Smooth muscle cell (in vitro differentiated cells): ENCODE measurements at regions not wholly inside any gene's neighbourhood (a gene's known extent, or its start where the extent isn't known, plus 50 kb on each side); places are given as distances from the start of the nearest gene placed in this dataset.
"Not testable (repeated sequence)": the region's sequence is repeated elsewhere in the genome, so short reads cannot be mapped to it uniquely, and the experiment has no call there.

ENCODE experiments used
- DNase-seq: peaks from one replicate; lab custom pipeline; 2025; ENCODE audit not compliant: unreplicated experiment; lab: John Stamatoyannopoulos, UW
- H2AFZ ChIP-seq: fragments of 200-600 bp; sonication (generic); 2 replicates; pipeline ENCODE4 v1.6.0; 2016; ENCODE audit warnings: antibody characterized with exemption, low read depth, mild to moderate bottlenecking
- H3F3A ChIP-seq: fragments of 200-600 bp; sonication (generic); 2 replicates; pipeline ENCODE4 v1.6.0; 2017; ENCODE audit warnings: antibody characterized with exemption, low read depth
- H3K27ac ChIP-seq: fragments of 200-600 bp; sonication (generic); 2 replicates; pipeline ENCODE4 v1.5.1; 2016; ENCODE audit warnings: low read depth, mild to moderate bottlenecking
- H3K27me3 ChIP-seq: fragments of 200-600 bp; sonication (generic); 2 replicates; pipeline ENCODE4 v1.6.1; 2016; ENCODE audit warnings: low read depth, mild to moderate bottlenecking
- H3K36me3 ChIP-seq: fragments of 200-600 bp; sonication (generic); 2 replicates; pipeline ENCODE4 v1.5.1; 2016; ENCODE audit warnings: low read depth
- H3K4me1 ChIP-seq: fragments of 200-600 bp; sonication (generic); 2 replicates; pipeline ENCODE4 v1.5.1; 2016; ENCODE audit warnings: low read depth
- H3K4me2 ChIP-seq: fragments of 200-600 bp; sonication (generic); 2 replicates; pipeline ENCODE4 v1.6.0; 2016; ENCODE audit warnings: mild to moderate bottlenecking
- H3K4me3 ChIP-seq: fragments of 200-600 bp; sonication (generic); 2 replicates; pipeline ENCODE4 v1.5.1; 2016; ENCODE audit warnings: mild to moderate bottlenecking
- H3K79me2 ChIP-seq: fragments of 200-600 bp; sonication (generic); 2 replicates; pipeline ENCODE4 v1.6.0; 2016; ENCODE audit warnings: low read depth, mild to moderate bottlenecking
- H3K9ac ChIP-seq: fragments of 200-600 bp; sonication (generic); 2 replicates; pipeline ENCODE4 v1.6.0; 2016; ENCODE audit warnings: low read depth
- H3K9me3 ChIP-seq: fragments of 200-600 bp; sonication (generic); replicated peaks from 2 replicates; pipeline ENCODE4 v1.5.1; 2016; ENCODE audit warnings: low read depth
- H4K20me1 ChIP-seq: fragments of 200-600 bp; sonication (generic); 2 replicates; pipeline ENCODE4 v1.6.0; 2016; ENCODE audit warnings: low read depth
- WGBS: methylation state at CpG from one replicate; pipeline ENCODE4 v1.1.7; 2016; ENCODE audit warnings: low lambda C conversion rate; 5-methylcytosine and 5-hydroxymethylcytosine counted together
- TF ChIP-seq, protein P1 (sequence below): fragments of 200-600 bp; sonication (generic); IDR thresholded peaks from 2 replicates; pipeline ENCODE4 v1.5.1; 2017; ENCODE audit warnings: borderline replicate concordance, mild to moderate bottlenecking, antibody characterized with exemption; ENCODE audit not compliant: insufficient read depth, poor library complexity, severe bottlenecking

DNA sequence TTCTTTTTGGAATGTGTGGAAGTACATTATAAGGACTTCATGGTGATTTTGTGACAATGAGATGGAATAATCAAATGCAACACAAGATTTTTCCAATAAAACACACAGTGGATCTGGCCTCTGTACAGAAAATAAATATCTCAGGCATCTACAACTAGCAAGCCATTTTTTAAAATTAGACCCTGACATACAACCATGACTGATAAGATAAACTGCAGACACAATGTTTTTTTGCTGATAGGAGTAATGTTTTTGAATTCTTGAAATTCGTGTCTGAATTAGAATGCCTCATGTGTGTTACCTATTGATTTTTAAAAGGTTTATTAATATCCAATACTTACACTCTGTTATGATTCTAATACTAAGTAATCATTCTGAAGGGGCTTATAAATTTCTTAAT is 328.1 kb downstream of the HGF start:
- TF ChIP-seq, protein P1, sequence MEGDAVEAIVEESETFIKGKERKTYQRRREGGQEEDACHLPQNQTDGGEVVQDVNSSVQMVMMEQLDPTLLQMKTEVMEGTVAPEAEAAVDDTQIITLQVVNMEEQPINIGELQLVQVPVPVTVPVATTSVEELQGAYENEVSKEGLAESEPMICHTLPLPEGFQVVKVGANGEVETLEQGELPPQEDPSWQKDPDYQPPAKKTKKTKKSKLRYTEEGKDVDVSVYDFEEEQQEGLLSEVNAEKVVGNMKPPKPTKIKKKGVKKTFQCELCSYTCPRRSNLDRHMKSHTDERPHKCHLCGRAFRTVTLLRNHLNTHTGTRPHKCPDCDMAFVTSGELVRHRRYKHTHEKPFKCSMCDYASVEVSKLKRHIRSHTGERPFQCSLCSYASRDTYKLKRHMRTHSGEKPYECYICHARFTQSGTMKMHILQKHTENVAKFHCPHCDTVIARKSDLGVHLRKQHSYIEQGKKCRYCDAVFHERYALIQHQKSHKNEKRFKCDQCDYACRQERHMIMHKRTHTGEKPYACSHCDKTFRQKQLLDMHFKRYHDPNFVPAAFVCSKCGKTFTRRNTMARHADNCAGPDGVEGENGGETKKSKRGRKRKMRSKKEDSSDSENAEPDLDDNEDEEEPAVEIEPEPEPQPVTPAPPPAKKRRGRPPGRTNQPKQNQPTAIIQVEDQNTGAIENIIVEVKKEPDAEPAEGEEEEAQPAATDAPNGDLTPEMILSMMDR, result no peak
- Histone ChIP-seq H3K79me2 (no peaks in the 10 kb centered on the region), H3K36me3 (no peaks in the 10 kb centered on the region), H3K9me3 (no peaks in the 10 kb centered on the region), H3K27ac (no peak overlapping the region), H3K27me3 (no peaks in the 10 kb centered on the region), H3K4me3 (no peak overlapping the region), H3K4me1 (no peaks in the 10 kb centered on the region), H3F3A (no peaks in the 10 kb centered on the region), H2AFZ (no peak overlapping the region), H3K9ac (no peak overlapping the region), H4K20me1 (no peaks in the 10 kb centered on the region), H3K4me2 (no peak overlapping the region)
- no peak for DNase-seq
- 79% methylated on average over 1 of the region's 1 CpG for WGBS

DNA sequence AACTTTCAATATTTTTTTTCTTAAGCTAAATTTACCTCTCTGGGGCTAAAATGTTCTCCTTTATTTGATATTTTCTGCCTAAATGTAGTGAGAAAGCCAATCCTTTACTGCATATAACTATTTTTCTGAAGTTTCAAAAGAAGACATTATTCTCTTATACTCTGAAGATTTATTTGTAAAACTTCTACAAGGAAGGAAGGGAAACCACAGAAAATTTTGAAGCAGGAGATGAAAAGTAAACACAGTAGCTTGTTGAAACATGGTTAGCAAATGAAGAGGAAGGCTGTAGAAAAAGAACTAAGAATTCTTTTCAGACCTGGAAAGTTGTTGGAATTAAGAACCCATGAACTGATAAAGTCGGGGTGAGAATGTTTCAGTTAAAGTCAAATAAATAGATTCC is 330.3 kb downstream of the HGF start:
- Histone ChIP-seq H4K20me1 (no peaks in the 10 kb centered on the region), H3F3A (no peaks in the 10 kb centered on the region), H3K36me3 (no peaks in the 10 kb centered on the region), H3K9me3 (no peaks in the 10 kb centered on the region), H3K27ac (no peak overlapping the region), H3K4me3 (no peak overlapping the region), H3K4me1 (no peaks in the 10 kb centered on the region), H3K27me3 (no peaks in the 10 kb centered on the region), H2AFZ (peak overlapping the region; percentile 20), H3K9ac (no peak overlapping the region), H3K4me2 (peak overlapping the region; percentile 8), H3K79me2 (no peaks in the 10 kb centered on the region)
- TF ChIP-seq, protein P1, result no peak
- no peak for DNase-seq
- 56% methylated on average over 1 of the region's 1 CpG for WGBS

DNA sequence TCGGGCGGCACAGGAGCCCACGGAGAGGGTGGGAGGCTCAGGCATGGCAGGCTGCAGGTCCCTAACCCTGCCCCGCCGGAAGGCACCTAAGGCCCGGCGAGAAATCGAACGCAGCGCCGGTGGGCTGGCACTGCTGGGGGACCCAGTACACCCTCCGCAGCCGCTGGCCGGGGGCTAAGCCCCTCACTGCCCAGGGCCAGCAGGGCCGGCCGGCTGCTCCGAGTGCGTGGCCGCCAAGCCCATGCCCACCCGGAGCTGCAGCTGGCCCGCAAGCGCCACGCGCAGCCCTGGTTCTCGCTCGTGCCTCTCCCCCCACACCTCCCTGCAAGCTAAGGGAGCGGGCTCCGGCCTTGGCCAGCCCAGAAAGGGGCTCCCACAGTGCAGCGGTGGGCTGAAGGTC is 332.7 kb downstream of the HGF start:
- not testable (repeated sequence) for H3K4me3 ChIP-seq, H3K9me3 ChIP-seq, H4K20me1 ChIP-seq, DNase-seq, H3K36me3 ChIP-seq, H3F3A ChIP-seq, H3K4me1 ChIP-seq, H3K27me3 ChIP-seq, H3K79me2 ChIP-seq, H2AFZ ChIP-seq, H3K9ac ChIP-seq, H3K27ac ChIP-seq, H3K4me2 ChIP-seq
- WGBS, result 93% methylated on average over 29 of the region's 29 CpGs

DNA sequence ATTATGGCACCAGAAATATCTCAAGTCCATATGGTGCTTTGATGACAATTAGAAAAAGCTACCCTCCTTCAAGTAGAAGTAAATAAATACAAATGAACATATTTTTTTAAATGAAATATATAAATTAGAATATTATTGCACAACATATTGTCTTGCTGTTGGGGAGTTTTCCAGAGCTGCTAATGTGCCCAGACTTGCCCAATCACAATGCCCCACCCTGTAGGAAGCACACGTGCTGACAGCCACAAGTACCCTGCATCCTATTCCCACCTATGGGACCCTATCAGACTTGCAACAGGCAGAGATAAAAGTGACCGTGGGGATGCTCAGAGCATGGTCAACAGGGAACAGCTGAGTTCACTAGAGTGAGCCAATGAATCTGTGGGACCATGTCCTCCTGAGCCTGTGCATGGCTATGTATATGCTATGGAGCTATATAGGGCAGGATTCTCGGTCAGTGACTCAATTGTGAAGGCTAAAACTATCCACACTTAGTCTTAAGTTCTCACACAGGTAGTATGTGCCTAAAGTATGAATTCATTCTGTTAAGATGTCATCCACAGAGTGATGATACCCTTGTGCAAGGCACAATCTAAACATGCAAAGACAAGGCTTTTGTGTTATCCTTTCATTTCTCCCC is 336.0 kb downstream of the HGF start:
- Histone ChIP-seq H2AFZ (no peak overlapping the region), H3K4me3 (no peak overlapping the region), H3K4me1 (no peaks in the 10 kb centered on the region), H4K20me1 (no peaks in the 10 kb centered on the region), H3K27ac (no peak overlapping the region), H3K79me2 (no peaks in the 10 kb centered on the region), H3K4me2 (no peak overlapping the region), H3K27me3 (no peaks in the 10 kb centered on the region), H3F3A (no peaks in the 10 kb centered on the region), H3K9ac (no peak overlapping the region), H3K36me3 (no peaks in the 10 kb centered on the region), H3K9me3 (no peaks in the 10 kb centered on the region)
- WGBS, result 95% methylated on average over 3 of the region's 3 CpGs
- TF ChIP-seq, protein P1, result no peak
- DNase-seq, result no peak
